ENCODE measurements at regions not wholly inside any gene's neighbourhood (a gene's known extent, or its start where the extent isn't known, plus 50 kb on each side); places are given as distances from the start of the nearest gene placed in this dataset.

GRCh38 chr9:89787595-89787994, 182.8 kb downstream of the GADD45G start:
- no peaks in the 10 kb centered on the region for H3K9me3 ChIP-seq (ENCODE audit: control insufficient read depth, low read length)
- H3K4me1 ChIP-seq (ENCODE audit: control insufficient read depth, insufficient read depth, low read length): no peaks in the 10 kb centered on the region
- no peak overlapping the region for H3K27ac ChIP-seq (ENCODE audit: insufficient read depth, low read depth, low read length, poor library complexity, severe bottlenecking)
- no peak overlapping the region for H3K4me3 ChIP-seq (ENCODE audit: insufficient read depth, low read depth, low read length)
- no peaks in the 10 kb centered on the region for H3K27me3 ChIP-seq (ENCODE audit: control insufficient read depth, insufficient read depth, low read length, poor library complexity, severe bottlenecking)
- no peaks in the 10 kb centered on the region for H3K36me3 ChIP-seq (ENCODE audit: control insufficient read depth, insufficient read depth, low read length)

- no peaks in the 10 kb centered on the region for H3K36me3 ChIP-seq (ENCODE audit: control insufficient read depth, insufficient read depth, low read length)
- H3K4me3 ChIP-seq (ENCODE audit: insufficient read depth, low read depth, low read length): no peak overlapping the region
- H3K27me3 ChIP-seq (ENCODE audit: control insufficient read depth, insufficient read depth, low read length, poor library complexity, severe bottlenecking): no peaks in the 10 kb centered on the region
- no peaks in the 10 kb centered on the region for H3K9me3 ChIP-seq (ENCODE audit: control insufficient read depth, low read length)
- H3K4me1 ChIP-seq (ENCODE audit: control insufficient read depth, insufficient read depth, low read length): no peaks in the 10 kb centered on the region
- no peak overlapping the region for H3K27ac ChIP-seq (ENCODE audit: insufficient read depth, low read depth, low read length, poor library complexity, severe bottlenecking)
Measured at GRCh38 chr9:89788434-89788833, 183.6 kb downstream of the GADD45G start.

- 93 to 94% methylated on average over 8 of the region's 8 CpGs for WGBS, 2 experiments
- Histone ChIP-seq H3K4me3 (ENCODE audit: insufficient read depth, low read depth, low read length) (no peak overlapping the region), H3K9me3 (ENCODE audit: control insufficient read depth, low read length) (no peaks in the 10 kb centered on the region), H3K36me3 (ENCODE audit: control insufficient read depth, insufficient read depth, low read length) (no peaks in the 10 kb centered on the region), H3K27me3 (ENCODE audit: control insufficient read depth, insufficient read depth, low read length, poor library complexity, severe bottlenecking) (no peaks in the 10 kb centered on the region), H3K4me1 (ENCODE audit: control insufficient read depth, insufficient read depth, low read length) (no peaks in the 10 kb centered on the region), H3K27ac (ENCODE audit: insufficient read depth, low read depth, low read length, poor library complexity, severe bottlenecking) (no peak overlapping the region)
Measured at GRCh38 chr9:89789922-89790510, 185.2 kb downstream of the GADD45G start.

GRCh38 chr9:89790542-89791109, 185.8 kb downstream of the GADD45G start:
- no peaks in the 10 kb centered on the region for H3K27me3 ChIP-seq (ENCODE audit: control insufficient read depth, insufficient read depth, low read length, poor library complexity, severe bottlenecking)
- no peak overlapping the region for H3K27ac ChIP-seq (ENCODE audit: insufficient read depth, low read depth, low read length, poor library complexity, severe bottlenecking)
- H3K36me3 ChIP-seq (ENCODE audit: control insufficient read depth, insufficient read depth, low read length): no peaks in the 10 kb centered on the region
- 84 to 96% methylated on average over 2 of the region's 2 CpGs for WGBS, 2 experiments
- no peaks in the 10 kb centered on the region for H3K9me3 ChIP-seq (ENCODE audit: control insufficient read depth, low read length)
- no peaks in the 10 kb centered on the region for H3K4me1 ChIP-seq (ENCODE audit: control insufficient read depth, insufficient read depth, low read length)
- no peak overlapping the region for H3K4me3 ChIP-seq (ENCODE audit: insufficient read depth, low read depth, low read length)

- 79 to 81% methylated on average over 8 of the region's 8 CpGs for whole genome bisulfite sequencing, 2 experiments
- Histone ChIP-seq H3K27me3 (ENCODE audit: control insufficient read depth, insufficient read depth, low read length, poor library complexity, severe bottlenecking) (no peaks in the 10 kb centered on the region), H3K4me3 (ENCODE audit: insufficient read depth, low read depth, low read length) (no peak overlapping the region), H3K36me3 (ENCODE audit: control insufficient read depth, insufficient read depth, low read length) (no peaks in the 10 kb centered on the region), H3K4me1 (ENCODE audit: control insufficient read depth, insufficient read depth, low read length) (no peaks in the 10 kb centered on the region), H3K27ac (ENCODE audit: insufficient read depth, low read depth, low read length, poor library complexity, severe bottlenecking) (no peak overlapping the region), H3K9me3 (ENCODE audit: control insufficient read depth, low read length) (no peaks in the 10 kb centered on the region)
Measured at GRCh38 chr9:89791754-89792153, 186.9 kb downstream of the GADD45G start.

GRCh38 chr9:89792189-89793123, 187.6 kb downstream of the GADD45G start:
- no peaks in the 10 kb centered on the region for H3K36me3 ChIP-seq (ENCODE audit: control insufficient read depth, insufficient read depth, low read length)
- no peak overlapping the region for H3K27ac ChIP-seq (ENCODE audit: insufficient read depth, low read depth, low read length, poor library complexity, severe bottlenecking)
- WGBS, 2 experiments: 85 to 86% methylated on average over 12 of the region's 12 CpGs

GRCh38 chr9:89793124-89793495, 188.3 kb downstream of the GADD45G start:
- Histone ChIP-seq H3K4me1 (ENCODE audit: control insufficient read depth, insufficient read depth, low read length) (no peaks in the 10 kb centered on the region), H3K4me3 (ENCODE audit: insufficient read depth, low read depth, low read length) (no peak overlapping the region), H3K36me3 (ENCODE audit: control insufficient read depth, insufficient read depth, low read length) (no peaks in the 10 kb centered on the region), H3K27ac (ENCODE audit: insufficient read depth, low read depth, low read length, poor library complexity, severe bottlenecking) (no peak overlapping the region), H3K9me3 (ENCODE audit: control insufficient read depth, low read length) (no peaks in the 10 kb centered on the region), H3K27me3 (ENCODE audit: control insufficient read depth, insufficient read depth, low read length, poor library complexity, severe bottlenecking) (no peaks in the 10 kb centered on the region)
- 85 to 90% methylated on average over 5 of the region's 5 CpGs for WGBS, 2 experiments

More at GRCh38 chr9:89792189-89793123, 187.6 kb downstream of the GADD45G start:
- Histone ChIP-seq H3K4me1 (ENCODE audit: control insufficient read depth, insufficient read depth, low read length) (no peaks in the 10 kb centered on the region), H3K4me3 (ENCODE audit: insufficient read depth, low read depth, low read length) (no peak overlapping the region), H3K27me3 (ENCODE audit: control insufficient read depth, insufficient read depth, low read length, poor library complexity, severe bottlenecking) (no peaks in the 10 kb centered on the region), H3K9me3 (ENCODE audit: control insufficient read depth, low read length) (no peaks in the 10 kb centered on the region)

- Histone ChIP-seq H3K4me3 (ENCODE audit: insufficient read depth, low read depth, low read length) (no peak overlapping the region), H3K27me3 (ENCODE audit: control insufficient read depth, insufficient read depth, low read length, poor library complexity, severe bottlenecking) (no peaks in the 10 kb centered on the region), H3K27ac (ENCODE audit: insufficient read depth, low read depth, low read length, poor library complexity, severe bottlenecking) (no peak overlapping the region), H3K36me3 (ENCODE audit: control insufficient read depth, insufficient read depth, low read length) (no peaks in the 10 kb centered on the region), H3K9me3 (ENCODE audit: control insufficient read depth, low read length) (no peaks in the 10 kb centered on the region), H3K4me1 (ENCODE audit: control insufficient read depth, insufficient read depth, low read length) (no peaks in the 10 kb centered on the region)
- 95 to 97% methylated on average over 7 of the region's 7 CpGs for WGBS, 2 experiments
Measured at GRCh38 chr9:89793551-89793950, 188.7 kb downstream of the GADD45G start.

- Histone ChIP-seq H3K27ac (ENCODE audit: insufficient read depth, low read depth, low read length, poor library complexity, severe bottlenecking) (no peak overlapping the region), H3K4me1 (ENCODE audit: control insufficient read depth, insufficient read depth, low read length) (no peaks in the 10 kb centered on the region), H3K9me3 (ENCODE audit: control insufficient read depth, low read length) (no peaks in the 10 kb centered on the region), H3K4me3 (ENCODE audit: insufficient read depth, low read depth, low read length) (no peak overlapping the region), H3K36me3 (ENCODE audit: control insufficient read depth, insufficient read depth, low read length) (no peaks in the 10 kb centered on the region), H3K27me3 (ENCODE audit: control insufficient read depth, insufficient read depth, low read length, poor library complexity, severe bottlenecking) (no peaks in the 10 kb centered on the region)
- 90 to 94% methylated on average over 10 of the region's 10 CpGs for WGBS, 2 experiments
Measured at GRCh38 chr9:89794918-89795317, 190.1 kb downstream of the GADD45G start.

GRCh38 chr9:89795538-89796195, 190.9 kb downstream of the GADD45G start:
- H3K27me3 ChIP-seq (ENCODE audit: control insufficient read depth, insufficient read depth, low read length, poor library complexity, severe bottlenecking): no peaks in the 10 kb centered on the region
- no peaks in the 10 kb centered on the region for H3K9me3 ChIP-seq (ENCODE audit: control insufficient read depth, low read length)
- H3K4me3 ChIP-seq (ENCODE audit: insufficient read depth, low read depth, low read length): no peak overlapping the region
- H3K27ac ChIP-seq (ENCODE audit: insufficient read depth, low read depth, low read length, poor library complexity, severe bottlenecking): no peak overlapping the region
- 85 to 88% methylated on average over 10 of the region's 10 CpGs for WGBS, 2 experiments
- H3K36me3 ChIP-seq (ENCODE audit: control insufficient read depth, insufficient read depth, low read length): no peaks in the 10 kb centered on the region
- H3K4me1 ChIP-seq (ENCODE audit: control insufficient read depth, insufficient read depth, low read length): no peaks in the 10 kb centered on the region
